Epithelial cell of esophagus (primary cell): ENCODE measurements at regions not wholly inside any gene's neighbourhood (a gene's known extent, or its start where the extent isn't known, plus 50 kb on each side); places are given as distances from the start of the nearest gene placed in this dataset.
"Not testable (repeated sequence)": the region's sequence is repeated elsewhere in the genome, so short reads cannot be mapped to it uniquely, and the experiment has no call there.

Experiments
- DNase-seq: peaks from one replicate; pipeline ENCODE4 v3.0.0; 2010; ENCODE audit warnings: low read depth
- H3K4me3 ChIP-seq: 2 replicates; pipeline ENCODE4 v1.5.1; 2011; ENCODE audit warnings: mild to moderate bottlenecking, low read length, control low read depth
- CTCF ChIP-seq: IDR thresholded peaks from 2 replicates; pipeline ENCODE4 v1.5.1; 2011; ENCODE audit warnings: low read depth, mild to moderate bottlenecking, low read length, control low read depth, inconsistent platforms; ENCODE audit not compliant: insufficient read depth; ENCODE audit errors: missing control alignments

DNA sequence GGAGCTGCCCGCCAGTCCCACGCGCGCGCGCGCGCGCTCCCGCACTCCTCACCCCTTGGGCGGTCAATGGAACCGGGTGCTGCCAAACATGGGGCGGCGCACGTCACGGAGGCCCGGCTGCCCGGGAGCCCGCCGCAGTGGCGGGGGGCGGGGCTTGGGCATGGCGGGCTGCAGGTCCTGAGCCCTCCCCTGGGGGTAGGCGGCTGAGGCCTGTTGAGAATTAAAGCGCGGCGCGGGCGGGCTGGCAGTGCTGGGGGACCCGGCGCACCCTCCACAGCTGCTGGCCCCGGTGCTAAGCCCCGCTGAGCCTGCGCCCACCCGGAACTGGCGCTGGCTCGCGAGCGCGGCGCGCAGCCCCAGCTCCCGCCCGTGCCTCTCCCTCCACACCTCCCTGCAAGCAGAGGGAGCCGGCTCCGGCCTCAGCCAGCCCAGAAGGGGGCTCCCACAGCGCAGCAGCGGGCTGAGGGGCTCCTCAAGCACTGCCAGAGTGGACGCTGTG, 634.2 kb downstream of the ANKRD7 start:
- no peak for DNase-seq
- no peak for TF ChIP-seq CTCF
- H3K4me3 ChIP-seq = no peak overlapping the region

- DNase-seq = no peak
- H3K4me3 ChIP-seq = no peak overlapping the region
- TF ChIP-seq CTCF = no peak
Observed at GRCh38 chr7:118861581-118861980, 637.1 kb downstream of the ANKRD7 start.

DNA sequence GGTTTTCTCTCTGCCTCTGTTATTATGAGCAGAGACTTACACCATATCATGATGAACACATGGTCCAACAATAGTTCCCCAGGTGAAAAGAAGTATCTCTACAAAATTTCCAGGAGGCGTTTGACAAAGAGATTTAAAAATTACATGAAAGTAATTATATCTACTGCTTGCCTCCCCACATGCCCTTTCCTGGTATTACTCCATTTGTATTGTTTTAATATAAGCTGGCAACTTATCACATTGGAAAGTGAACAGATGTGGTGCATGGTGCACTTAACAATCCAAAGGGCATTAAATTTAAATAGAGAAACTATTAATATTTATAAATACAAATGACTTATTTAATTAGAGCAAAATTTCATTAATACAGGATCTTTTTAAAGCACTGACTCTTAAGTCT, 638.2 kb downstream of the ANKRD7 start:
- H3K4me3 ChIP-seq = no peak overlapping the region
- no peak for TF ChIP-seq CTCF

GRCh38 chr7:118863966-118864365, 639.5 kb downstream of the ANKRD7 start:
- H3K4me3 ChIP-seq = no peak overlapping the region
- DNase-seq = no peak
- no peak for TF ChIP-seq CTCF

More for the DNA sequence above, 638.2 kb downstream of the ANKRD7 start:
- no peak for DNase-seq

- DNase-seq = no peak
- no peak for TF ChIP-seq CTCF
- H3K4me3 ChIP-seq = no peak overlapping the region
Observed at GRCh38 chr7:118867860-118868259, 643.4 kb downstream of the ANKRD7 start.

DNA sequence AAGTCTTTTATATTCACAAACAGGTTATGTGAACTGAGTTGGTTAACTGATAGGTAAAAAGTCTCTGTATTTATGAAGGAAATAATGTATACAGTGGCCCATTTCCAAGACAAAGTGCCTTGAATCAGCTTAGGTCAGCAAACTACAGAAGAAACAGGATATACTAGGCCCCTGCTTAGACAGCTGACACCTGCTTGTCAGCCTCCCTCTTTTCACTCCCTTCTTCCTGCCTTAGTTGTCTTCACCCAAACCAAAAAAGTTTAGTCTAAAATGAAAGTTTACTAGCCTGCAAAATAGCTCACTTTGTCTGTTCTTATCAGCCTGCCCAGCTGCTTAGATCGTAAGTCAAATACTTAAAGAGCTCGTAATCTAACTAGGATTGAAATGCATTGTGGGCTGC, 644.6 kb downstream of the ANKRD7 start:
- DNase-seq, H3K4me3 ChIP-seq: not testable (repeated sequence)

DNA sequence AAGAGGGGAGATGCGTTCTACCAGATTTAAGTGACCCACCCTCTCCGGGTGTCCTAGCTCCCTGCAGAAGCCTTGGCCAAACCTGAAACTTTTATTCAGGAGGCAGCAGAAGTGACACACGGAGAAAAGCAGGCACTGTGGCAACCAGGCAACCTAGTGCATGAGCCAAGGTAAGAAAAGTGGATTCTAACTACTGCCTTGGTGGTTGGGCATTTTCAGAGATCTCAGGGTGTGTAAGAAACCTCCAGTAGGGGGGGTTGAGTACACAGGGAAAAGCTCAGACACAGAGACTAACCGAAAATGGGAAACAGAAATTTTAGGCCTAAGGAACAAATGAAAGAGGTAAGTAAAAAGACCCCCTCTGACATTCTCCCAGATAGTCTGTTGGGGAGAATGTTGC, 645.7 kb downstream of the ANKRD7 start:
- no peak overlapping the region for H3K4me3 ChIP-seq
- peak; percentile 57 for DNase-seq
- peak; percentile 64 for TF ChIP-seq CTCF

DNA sequence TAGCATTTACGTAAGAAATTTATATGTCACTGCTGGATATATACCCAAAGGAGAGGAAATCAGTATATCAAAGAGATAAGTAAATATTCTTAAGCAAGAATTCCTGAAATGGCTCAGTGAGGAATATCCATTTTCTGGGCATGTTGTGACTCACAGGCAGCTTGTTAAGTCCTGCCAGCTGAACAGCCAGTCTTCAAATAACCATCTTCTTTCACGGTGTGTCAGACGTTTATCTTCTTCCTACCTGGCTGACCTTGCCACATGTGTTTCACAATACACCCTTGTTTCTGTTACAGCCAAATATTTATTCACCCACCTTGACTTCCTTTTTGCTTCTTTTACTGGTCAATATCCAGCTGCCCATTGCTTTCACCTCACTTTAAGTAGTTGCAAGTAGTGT, 648.1 kb downstream of the ANKRD7 start:
- H3K4me3 ChIP-seq = no peak overlapping the region
- TF ChIP-seq CTCF = no peak
- peak; percentile 97 for DNase-seq
